ENCODE measurements at regions not wholly inside any gene's neighbourhood (a gene's known extent, or its start where the extent isn't known, plus 50 kb on each side); places are given as distances from the start of the nearest gene placed in this dataset.
"Not testable (repeated sequence)": the region's sequence is repeated elsewhere in the genome, so short reads cannot be mapped to it uniquely, and the experiment has no call there.

- no peak for DNase-seq
These were observed 117.1 kb downstream of the KCNJ2 start for GRCh38 chr17:70286391-70286790.

- DNase-seq: no peak
These were observed 119.4 kb downstream of the KCNJ2 start for GRCh38 chr17:70288540-70289290.

GRCh38 chr17:70290770-70291169 is 121.4 kb downstream of the KCNJ2 start:
- no peak for DNase-seq

GRCh38 chr17:70292366-70292765 is 123.0 kb downstream of the KCNJ2 start:
- no peak for DNase-seq

GRCh38 chr17:70293564-70294310 is 124.4 kb downstream of the KCNJ2 start:
- DNase-seq: not testable (repeated sequence)

- DNase-seq: no peak
These were observed 126.0 kb downstream of the KCNJ2 start for GRCh38 chr17:70295329-70295728.

- peak; percentile 23 for DNase-seq
These were observed 126.4 kb downstream of the KCNJ2 start for GRCh38 chr17:70295731-70296130.

GRCh38 chr17:70296456-70296855 is 127.1 kb downstream of the KCNJ2 start:
- DNase-seq: no peak

GRCh38 chr17:70297397-70297796 is 128.1 kb downstream of the KCNJ2 start:
- DNase-seq: no peak

GRCh38 chr17:70298929-70299531 is 129.7 kb downstream of the KCNJ2 start:
- no peak for DNase-seq

- no peak for DNase-seq
These were observed 138.3 kb downstream of the KCNJ2 start for GRCh38 chr17:70307430-70308225.

- no peak for DNase-seq
These were observed 139.3 kb downstream of the KCNJ2 start for GRCh38 chr17:70308618-70309017.

- DNase-seq: no peak
These were observed 140.9 kb downstream of the KCNJ2 start for GRCh38 chr17:70310221-70310672.

- DNase-seq: no peak
These were observed 143.9 kb downstream of the KCNJ2 start for GRCh38 chr17:70313086-70313852.

- DNase-seq: no peak
These were observed 144.8 kb downstream of the KCNJ2 start for GRCh38 chr17:70314096-70314495.

- no peak for DNase-seq
These were observed 145.2 kb downstream of the KCNJ2 start for GRCh38 chr17:70314506-70314905.

- DNase-seq: no peak
These were observed 148.1 kb downstream of the KCNJ2 start for GRCh38 chr17:70317421-70317820.

GRCh38 chr17:70318051-70318450 is 148.7 kb downstream of the KCNJ2 start:
- DNase-seq: no peak

GRCh38 chr17:70319516-70319915 is 150.2 kb downstream of the KCNJ2 start:
- no peak for DNase-seq

GRCh38 chr17:70320673-70321345 is 151.5 kb downstream of the KCNJ2 start:
- DNase-seq: no peak

GRCh38 chr17:70321352-70321751 is 152.0 kb downstream of the KCNJ2 start:
- no peak for DNase-seq

GRCh38 chr17:70323269-70323668 is 153.9 kb downstream of the KCNJ2 start:
- DNase-seq: no peak

Data from NCI-H510A (cell line).